ENCODE measurements at regions not wholly inside any gene's neighbourhood (a gene's known extent, or its start where the extent isn't known, plus 50 kb on each side); places are given as distances from the start of the nearest gene placed in this dataset.

GRCh38 chr1:87190402-87190801 is 138.3 kb upstream of the LMO4 start:
- TF ChIP-seq CTCF (IDR thresholded peaks at IDR 0.05) = no peak
- no peak for TF ChIP-seq POLR2AphosphoS5 (IDR thresholded peaks at IDR 0.05; ENCODE audit: insufficient read depth in 1 of 2, low read depth in 1 of 2)
